ENCODE measurements at regions not wholly inside any gene's neighbourhood (a gene's known extent, or its start where the extent isn't known, plus 50 kb on each side); places are given as distances from the start of the nearest gene placed in this dataset.

DNA sequence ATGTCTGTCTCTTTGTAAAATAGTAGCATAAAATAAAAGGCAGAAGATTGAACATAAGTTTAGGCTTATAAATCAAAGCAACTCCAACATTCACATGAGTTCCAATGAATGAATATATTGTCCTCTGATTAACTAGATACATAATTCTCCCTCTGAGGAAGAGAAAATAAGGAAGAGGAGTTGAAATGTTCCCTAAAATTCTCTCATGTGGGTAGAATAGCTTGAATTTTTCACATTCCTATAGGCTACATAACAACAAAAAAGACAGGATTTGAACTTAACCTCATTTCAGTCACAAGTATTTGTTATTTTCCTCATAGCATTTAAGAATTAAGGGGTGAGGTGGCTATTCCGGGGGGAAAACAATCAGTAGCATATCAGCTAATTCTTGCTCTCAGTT, 462.4 kb upstream of the NDST4 start:
- Histone ChIP-seq H3K9me2 (replicated peaks; ENCODE audit: insufficient read depth, low read length) (no peaks in the 10 kb centered on the region), H3K9me3 (replicated peaks; ENCODE audit: insufficient read depth, low read length) (no peaks in the 10 kb centered on the region), H3K4me3 (ENCODE audit: low read length) (no peak overlapping the region), H2AFZ (ENCODE audit: low read length) (no peak overlapping the region), H3F3A (ENCODE audit: insufficient read depth, low read length) (no peaks in the 10 kb centered on the region), H3K36me3 (replicated peaks; ENCODE audit: insufficient read depth, low read length) (no peaks in the 10 kb centered on the region), H3K4me1 (ENCODE audit: low read length) (no peaks in the 10 kb centered on the region), H3K79me2 (ENCODE audit: low read length) (no peaks in the 10 kb centered on the region), H3K4me2 (ENCODE audit: low read depth, low read length) (no peak overlapping the region), H4K20me1 (ENCODE audit: insufficient read depth, low read length) (no peaks in the 10 kb centered on the region), H3K9ac (ENCODE audit: low read length) (no peak overlapping the region), H3K27me3 (replicated peaks; ENCODE audit: insufficient read depth, low read length) (no peaks in the 10 kb centered on the region), H3K27ac (ENCODE audit: low read length) (no peak overlapping the region)
- DNase-seq: no peak
- TF ChIP-seq EZH2 (optimal IDR thresholded peaks at IDR 0.05; ENCODE audit: low read depth, low read length) (no peak), EZH2phosphoT487 (IDR thresholded peaks at IDR 0.05; ENCODE audit: low read length) (no peak)
- TF ChIP-seq, protein P1, sequence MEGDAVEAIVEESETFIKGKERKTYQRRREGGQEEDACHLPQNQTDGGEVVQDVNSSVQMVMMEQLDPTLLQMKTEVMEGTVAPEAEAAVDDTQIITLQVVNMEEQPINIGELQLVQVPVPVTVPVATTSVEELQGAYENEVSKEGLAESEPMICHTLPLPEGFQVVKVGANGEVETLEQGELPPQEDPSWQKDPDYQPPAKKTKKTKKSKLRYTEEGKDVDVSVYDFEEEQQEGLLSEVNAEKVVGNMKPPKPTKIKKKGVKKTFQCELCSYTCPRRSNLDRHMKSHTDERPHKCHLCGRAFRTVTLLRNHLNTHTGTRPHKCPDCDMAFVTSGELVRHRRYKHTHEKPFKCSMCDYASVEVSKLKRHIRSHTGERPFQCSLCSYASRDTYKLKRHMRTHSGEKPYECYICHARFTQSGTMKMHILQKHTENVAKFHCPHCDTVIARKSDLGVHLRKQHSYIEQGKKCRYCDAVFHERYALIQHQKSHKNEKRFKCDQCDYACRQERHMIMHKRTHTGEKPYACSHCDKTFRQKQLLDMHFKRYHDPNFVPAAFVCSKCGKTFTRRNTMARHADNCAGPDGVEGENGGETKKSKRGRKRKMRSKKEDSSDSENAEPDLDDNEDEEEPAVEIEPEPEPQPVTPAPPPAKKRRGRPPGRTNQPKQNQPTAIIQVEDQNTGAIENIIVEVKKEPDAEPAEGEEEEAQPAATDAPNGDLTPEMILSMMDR (IDR thresholded peaks at IDR 0.05; ENCODE audit: low read length): no peak

DNA sequence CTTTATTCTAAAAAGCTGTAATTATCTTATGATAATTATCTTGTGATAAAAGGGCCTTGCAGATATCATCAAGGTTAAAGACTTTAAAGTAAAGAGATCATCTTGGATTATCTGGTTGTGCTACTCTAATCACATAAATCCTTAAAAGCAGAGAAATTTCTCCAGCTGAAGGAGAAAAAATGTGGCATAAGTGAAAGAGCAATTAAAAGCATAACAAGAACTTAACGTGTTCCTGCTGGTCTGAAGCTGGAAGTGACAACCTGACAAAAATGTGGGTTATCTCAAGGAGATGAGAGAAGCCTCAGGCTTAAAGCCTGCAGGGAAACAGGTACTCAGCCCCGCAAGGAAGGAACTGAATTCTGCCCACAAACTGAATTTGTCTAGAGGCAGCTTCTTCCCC, 449.1 kb upstream of the NDST4 start:
- no peaks in the 10 kb centered on the region for H3K4me1 ChIP-seq (ENCODE audit: low read length)
- TF ChIP-seq, protein P1 (IDR thresholded peaks at IDR 0.05; ENCODE audit: low read length): no peak
- TF ChIP-seq EZH2 (optimal IDR thresholded peaks at IDR 0.05; ENCODE audit: low read depth, low read length) (no peak), EZH2phosphoT487 (IDR thresholded peaks at IDR 0.05; ENCODE audit: low read length) (no peak)
- H3K4me2 ChIP-seq (ENCODE audit: low read depth, low read length): no peak overlapping the region
- no peaks in the 10 kb centered on the region for H3K27me3 ChIP-seq (replicated peaks; ENCODE audit: insufficient read depth, low read length)
- H3K27ac ChIP-seq (ENCODE audit: low read length): no peak overlapping the region
- no peaks in the 10 kb centered on the region for H4K20me1 ChIP-seq (ENCODE audit: insufficient read depth, low read length)
- H3F3A ChIP-seq (ENCODE audit: insufficient read depth, low read length): no peaks in the 10 kb centered on the region
- no peaks in the 10 kb centered on the region for H3K36me3 ChIP-seq (replicated peaks; ENCODE audit: insufficient read depth, low read length)
- H3K9ac ChIP-seq (ENCODE audit: low read length): no peak overlapping the region
- no peak for DNase-seq
- H2AFZ ChIP-seq (ENCODE audit: low read length): no peak overlapping the region
- H3K9me3 ChIP-seq (replicated peaks; ENCODE audit: insufficient read depth, low read length): no peaks in the 10 kb centered on the region
- no peaks in the 10 kb centered on the region for H3K9me2 ChIP-seq (replicated peaks; ENCODE audit: insufficient read depth, low read length)
- H3K4me3 ChIP-seq (ENCODE audit: low read length): no peak overlapping the region
- no peaks in the 10 kb centered on the region for H3K79me2 ChIP-seq (ENCODE audit: low read length)

DNA sequence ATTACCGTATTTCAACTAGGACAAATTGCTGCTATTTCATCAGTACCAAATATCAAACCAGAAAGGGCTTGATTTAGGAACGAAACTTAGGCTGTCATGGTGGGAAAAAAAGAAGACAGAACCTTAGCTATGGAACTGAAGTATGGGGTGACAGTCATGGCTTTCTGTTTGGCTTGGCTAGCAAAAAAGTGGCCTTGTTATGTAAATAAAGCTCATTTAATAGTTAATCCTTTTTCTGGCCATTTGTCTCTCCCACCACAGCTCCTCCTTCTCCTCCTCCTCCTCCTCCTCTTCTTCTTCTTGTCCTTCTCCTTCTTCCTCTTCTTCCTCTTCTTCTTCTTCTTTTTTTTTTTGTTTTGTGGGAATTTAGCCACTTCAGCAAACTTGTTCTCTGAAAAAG, 434.7 kb upstream of the NDST4 start:
- no peaks in the 10 kb centered on the region for H3K27me3 ChIP-seq (replicated peaks; ENCODE audit: insufficient read depth, low read length)
- no peaks in the 10 kb centered on the region for H3K4me1 ChIP-seq (ENCODE audit: low read length)
- TF ChIP-seq, protein P1 (IDR thresholded peaks at IDR 0.05; ENCODE audit: low read length): no peak
- TF ChIP-seq EZH2 (optimal IDR thresholded peaks at IDR 0.05; ENCODE audit: low read depth, low read length) (no peak), EZH2phosphoT487 (IDR thresholded peaks at IDR 0.05; ENCODE audit: low read length) (no peak)
- no peak overlapping the region for H3K9ac ChIP-seq (ENCODE audit: low read length)
- no peaks in the 10 kb centered on the region for H3K79me2 ChIP-seq (ENCODE audit: low read length)
- no peak overlapping the region for H3K4me3 ChIP-seq (ENCODE audit: low read length)
- H3F3A ChIP-seq (ENCODE audit: insufficient read depth, low read length): no peaks in the 10 kb centered on the region
- no peaks in the 10 kb centered on the region for H4K20me1 ChIP-seq (ENCODE audit: insufficient read depth, low read length)
- H3K4me2 ChIP-seq (ENCODE audit: low read depth, low read length): no peak overlapping the region
- no peak for DNase-seq
- no peaks in the 10 kb centered on the region for H3K36me3 ChIP-seq (replicated peaks; ENCODE audit: insufficient read depth, low read length)
- no peak overlapping the region for H2AFZ ChIP-seq (ENCODE audit: low read length)
- no peaks in the 10 kb centered on the region for H3K9me3 ChIP-seq (replicated peaks; ENCODE audit: insufficient read depth, low read length)
- H3K27ac ChIP-seq (ENCODE audit: low read length): no peak overlapping the region
- no peaks in the 10 kb centered on the region for H3K9me2 ChIP-seq (replicated peaks; ENCODE audit: insufficient read depth, low read length)

All from MM.1S (cell line).